K562 (cell line): ENCODE measurements at regions not wholly inside any gene's neighbourhood (a gene's known extent, or its start where the extent isn't known, plus 50 kb on each side); places are given as distances from the start of the nearest gene placed in this dataset.

ENCODE experiments used
- ATAC-seq: fragments of 200-7000 bp; cut with Tn5 transposase; 3 replicates; pipeline ENCODE4 v1.9.1; 2020; ENCODE audit warnings: moderate library complexity
- BruUV-seq: library from RNA; stranded (reverse); fragments of 400-500 nt; replicated peaks from 2 replicates; lab custom pipeline; 2021; lab: Mats Ljungman, UMichigan
- CTCF ChIA-PET: fragments of 300-600 bp; formaldehyde crosslinking; extraction: SDS; loops from one replicate; lab custom pipeline; 2021; ENCODE audit warnings: low intra/inter-chr PET ratio; lab: Yijun Ruan, JAX
- POLR2A ChIA-PET: fragments of 300-600, 350-650 bp; sonication (Branson Sonifier 250); formaldehyde crosslinking; extraction: SDS; loops from one replicate; lab custom pipeline; 2021; ENCODE audit warnings: antibody characterized with exemption, inconsistent platforms; lab: Yijun Ruan, JAX
- DNase-seq, 4 experiments: peaks; one replicate each; pipeline versions ENCODE4 v3.0.0 to v3.0.0-alpha.2; 2011 to 2018; ENCODE audit warnings: low spot score in 3 of 4, mixed read lengths in 3 of 4; ENCODE audit errors: extremely low read depth in 1 of 4
- FAIRE-seq: peaks from 2 replicates; lab custom pipeline; 2011; peaks lifted over from hg19 to GRCh38; lab: Jason Lieb, UNC
- H2AFZ ChIP-seq: 2 replicates; pipeline ENCODE4 v1.6.0; 2011; ENCODE audit warnings: low read depth, low read length, control low read depth, inconsistent platforms
- H3K27ac ChIP-seq: fragments of 200-600 bp; 3 replicates; pipeline ENCODE4 v1.8.0; 2011; ENCODE audit warnings: low read depth, mild to moderate bottlenecking, control low read depth, inconsistent platforms, low read length, moderate library complexity, mixed read lengths; ENCODE audit errors: extremely low read depth
- H3K27me3 ChIP-seq, 2 experiments: fragments of 300-600 bp in 1 of 2; 2 replicates in 1 of 2; 3 replicates in 1 of 2; pipeline versions ENCODE4 v1.6.0 to v1.8.0; 2011; ENCODE audit warnings: inconsistent platforms in 2 of 2, low read length in 2 of 2, mild to moderate bottlenecking in 1 of 2, mixed read lengths in 1 of 2, moderate library complexity in 1 of 2; ENCODE audit not compliant: control insufficient read depth in 2 of 2, insufficient read depth in 2 of 2
- H3K36me3 ChIP-seq: fragments of 300-600 bp; 3 replicates; pipeline ENCODE4 v1.8.0; 2011; ENCODE audit warnings: mild to moderate bottlenecking, low read length, inconsistent platforms; ENCODE audit not compliant: control insufficient read depth, insufficient read depth
- H3K4me1 ChIP-seq, 2 experiments: fragments of 200-600 bp in 1 of 2; replicated peaks in 1 of 2; 2 replicates in 1 of 2; 3 replicates in 1 of 2; pipeline versions ENCODE4 v1.5.1 to v1.8.0; 2011; ENCODE audit warnings: inconsistent platforms in 2 of 2, low read length in 2 of 2, mild to moderate bottlenecking in 1 of 2, mixed read lengths in 1 of 2, moderate library complexity in 1 of 2; ENCODE audit not compliant: control insufficient read depth in 2 of 2, insufficient read depth in 2 of 2
- H3K4me2 ChIP-seq: 2 replicates; pipeline ENCODE4 v1.6.1; 2011; ENCODE audit warnings: low read length, control low read depth, inconsistent platforms, mixed read lengths; ENCODE audit not compliant: insufficient read depth
- H3K4me3 ChIP-seq: fragments of 200-600 bp; sonication (generic), shearing (Covaris generic); 2 replicates; pipeline ENCODE4 v1.5.1; 2016; ENCODE audit warnings: control low read depth, inconsistent platforms
- H3K79me2 ChIP-seq: fragments of 200-600 bp; 3 replicates; pipeline ENCODE4 v1.8.0; 2011; ENCODE audit warnings: low read length, inconsistent platforms; ENCODE audit not compliant: control insufficient read depth, insufficient read depth
- H3K9ac ChIP-seq, 2 experiments: 2 replicates each; pipeline versions ENCODE4 v1.6.0 to v1.6.1; 2011; ENCODE audit warnings: low read depth in 2 of 2, low read length in 2 of 2, control low read depth in 1 of 2, inconsistent platforms in 1 of 2, mild to moderate bottlenecking in 1 of 2, mixed read lengths in 1 of 2; ENCODE audit not compliant: insufficient read depth in 1 of 2
- H3K9me1 ChIP-seq: one replicate; pipeline ENCODE4 v1.6.0; 2011; ENCODE audit warnings: inconsistent platforms, mild to moderate bottlenecking, low read length, moderate library complexity; ENCODE audit not compliant: control insufficient read depth, insufficient read depth
- H3K9me3 ChIP-seq: replicated peaks from 2 replicates; pipeline ENCODE4 v1.5.1; 2011; ENCODE audit warnings: low read depth, low read length, inconsistent platforms; ENCODE audit not compliant: control insufficient read depth, insufficient read depth
- H4K20me1 ChIP-seq: replicated peaks from 2 replicates; pipeline ENCODE4 v1.6.1; 2011; ENCODE audit warnings: low read length, inconsistent platforms, mixed read lengths; ENCODE audit not compliant: control insufficient read depth, insufficient read depth
- ATF7 ChIP-seq: fragments of 450-650 bp; IDR thresholded peaks from 2 replicates; pipeline ENCODE4 v1.7.1; 2014; ENCODE audit warnings: mild to moderate bottlenecking, moderate library complexity
- CLOCK ChIP-seq: fragments of 250-450 bp; sonication (Bioruptor Pico); IDR thresholded peaks from 2 replicates; pipeline ENCODE4 v1.4.0; 2020; ENCODE audit warnings: mild to moderate bottlenecking, moderate library complexity, borderline replicate concordance
- CREBBP ChIP-seq: IDR thresholded peaks from one replicate; pipeline ENCODE4 v1.6.1; 2012; ENCODE audit warnings: low read depth, mild to moderate bottlenecking, control low read depth, inconsistent platforms, low read length
- FUS ChIP-seq: fragments of 200-400 bp; formaldehyde crosslinking; optimal IDR thresholded peaks from 2 replicates; pipeline ENCODE3; 2017; ENCODE audit warnings: low read depth, low read length
- GABPA ChIP-seq: fragments of 200-800 bp; sonication (Bioruptor generic); conservative IDR thresholded peaks from 2 replicates; pipeline ENCODE4 v1.6.1; 2016; ENCODE audit warnings: low read depth, missing genetic modification characterization, missing compliant biosample characterization
- HNRNPK ChIP-seq: fragments of 200-400 bp; formaldehyde crosslinking; IDR thresholded peaks from one replicate; pipeline ENCODE4 v1.6.1; 2018; ENCODE audit warnings: mild to moderate bottlenecking, low read depth, low read length; ENCODE audit not compliant: poor library complexity, severe bottlenecking
- NFYB ChIP-seq: IDR thresholded peaks from 2 replicates; pipeline ENCODE4 v1.6.1; 2011; ENCODE audit warnings: mild to moderate bottlenecking, moderate library complexity; ENCODE audit not compliant: insufficient read length; ENCODE audit errors: extremely low read depth
- PPARD ChIP-seq: fragments of 250-450 bp; sonication (Bioruptor Pico); IDR thresholded peaks from 2 replicates; pipeline ENCODE4 v1.8.0; 2022; ENCODE audit warnings: inconsistent platforms, mild to moderate bottlenecking, moderate library complexity
- ZBTB12 ChIP-seq: fragments of 250-450 bp; sonication (Bioruptor Pico); IDR thresholded peaks from 2 replicates; pipeline ENCODE4 v1.4.0; 2020
- ZBTB26 ChIP-seq: fragments of 450-650 bp; formaldehyde crosslinking; IDR thresholded peaks from 2 replicates; pipeline ENCODE4 v1.4.0; 2022; ENCODE audit warnings: missing genetic modification characterization
- ZBTB43 ChIP-seq: sonication (generic); formaldehyde crosslinking; IDR thresholded peaks from 2 replicates; pipeline ENCODE4 v1.8.0; 2023; ENCODE audit warnings: mild to moderate bottlenecking, missing genetic modification reagents
- ZNF77 ChIP-seq: fragments of 250-450 bp; sonication (Bioruptor Pico); IDR thresholded peaks from 2 replicates; pipeline ENCODE4 v1.5.0; 2020
- WGBS: fragments of 100-300 bp; shearing (Covaris generic); methylation state at CpG from one replicate; pipeline ENCODE4 v1.1.6; 2016; ENCODE audit warnings: low coverage, mixed read lengths; ENCODE audit not compliant: insufficient coverage; ENCODE audit errors: missing lambda C conversion rate; 5-methylcytosine and 5-hydroxymethylcytosine counted together
- in situ Hi-C: fragments of 300-500 bp; cut with MboI; formaldehyde crosslinking; loops from 4 replicates; pipeline ENCODE4 v1.15.0; 2018; ENCODE audit warnings: inconsistent platforms, mixed read lengths
- intact Hi-C: fragments of 100-400 bp; cut with micrococcal nuclease; formaldehyde crosslinking; loops from 2 replicates; pipeline ENCODE4 v1.14.2; 2022

GRCh38 chr5:106324356-106324755 is 1346.4 kb downstream of the EFNA5 start:
- in situ Hi-C loops: no loop called here
- H3K27me3 ChIP-seq: no peaks in the 10 kb centered on the region
- no peak overlapping the region for H3K27ac ChIP-seq
- H3K9ac ChIP-seq: no peak overlapping the region
- no peaks in the 10 kb centered on the region for H3K36me3 ChIP-seq
- H3K4me2 ChIP-seq: no peak overlapping the region
- no peaks in the 10 kb centered on the region for H3K9me1 ChIP-seq
- intact Hi-C loops: no loop called here
- ATAC-seq (no peak), FAIRE-seq (no peak), DNase-seq (no peak)
- no TSS peak for BruUV-seq
- H4K20me1 ChIP-seq: no peaks in the 10 kb centered on the region
- POLR2A ChIA-PET: no interaction called here
- no peaks in the 10 kb centered on the region for H3K79me2 ChIP-seq
- H3K4me3 ChIP-seq: no peak overlapping the region
- 14% methylated on average over 2 of the region's 2 CpGs for WGBS
- H3K9me3 ChIP-seq: 0 out of 2 replicates have a peak, but pooled peaks cover 2% of the 10 kb centered on the region
- TF ChIP-seq PPARD (CRISPR knock-in tag): no peak
- TF ChIP-seq ZBTB12 (CRISPR knock-in tag): no peak
- no peak for TF ChIP-seq ATF7
- no peak for TF ChIP-seq GABPA
- no peak for TF ChIP-seq ZBTB26 (CRISPR knock-in tag)
- no peak for TF ChIP-seq ZNF77 (CRISPR knock-in tag)
- TF ChIP-seq CREBBP: no peak
- no peak for TF ChIP-seq ZBTB43 (CRISPR knock-in tag)
- TF ChIP-seq NFYB: no peak
- TF ChIP-seq HNRNPK: no peak
- TF ChIP-seq CLOCK: no peak
- TF ChIP-seq FUS: no peak
- TF ChIP-seq, all 486 proteins: peak for 0
- Histone ChIP-seq H3K4me1 (no peaks in the 10 kb centered on the region), H2AFZ (no peak overlapping the region)
- CTCF ChIA-PET: no interaction called here
